GM06990 (cell line): ENCODE measurements at regions not wholly inside any gene's neighbourhood (a gene's known extent, or its start where the extent isn't known, plus 50 kb on each side); places are given as distances from the start of the nearest gene placed in this dataset.

Experiments
- DNase-seq: peaks from one replicate; pipeline ENCODE4 v3.0.0-alpha.2; 2011; ENCODE audit not compliant: insufficient read length; ENCODE audit errors: extremely low read depth
- H3K27me3 ChIP-seq: replicated peaks from 2 replicates; pipeline ENCODE4 v1.6.0; 2011; ENCODE audit warnings: low read length; ENCODE audit not compliant: control insufficient read depth, insufficient read depth
- H3K36me3 ChIP-seq: 2 replicates; pipeline ENCODE4 v1.5.1; 2011; ENCODE audit warnings: low read length; ENCODE audit not compliant: control insufficient read depth, insufficient read depth
- H3K4me3 ChIP-seq: replicated peaks from 2 replicates; pipeline ENCODE4 v1.5.1; 2011; ENCODE audit warnings: low read depth, mild to moderate bottlenecking, control low read depth, low read length
- TF ChIP-seq, protein P1 (sequence below): IDR thresholded peaks from 2 replicates; pipeline ENCODE4 v1.5.1; 2011; ENCODE audit warnings: low read length, control low read depth, mild to moderate bottlenecking, inconsistent platforms; ENCODE audit not compliant: insufficient read depth, poor library complexity, severe bottlenecking

DNA sequence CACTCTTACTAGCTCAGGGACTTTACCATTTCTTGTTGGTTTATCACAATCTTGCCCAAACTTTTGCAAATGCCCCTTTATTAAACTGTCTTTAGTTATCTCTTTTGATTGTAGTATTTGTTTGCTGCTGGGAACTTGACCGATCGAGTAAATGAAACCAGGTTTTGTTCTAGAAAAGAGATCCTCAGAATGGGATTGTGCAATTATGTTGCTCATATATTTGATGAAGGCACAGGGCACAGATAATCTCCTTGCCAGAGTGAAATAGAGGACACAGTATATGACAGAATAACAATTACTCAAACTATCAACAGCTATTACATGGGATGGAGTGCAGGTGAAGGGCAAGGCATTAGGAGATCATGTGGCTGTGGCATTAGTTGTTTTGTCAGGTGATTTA is 216.6 kb upstream of the RASGRP1 start:
- Histone ChIP-seq H3K27me3 (no peaks in the 10 kb centered on the region; the same call in 1 of the 2 replicates), H3K4me3 (no peak overlapping the region), H3K36me3 (no peaks in the 10 kb centered on the region)
- DNase-seq = no peak
- TF ChIP-seq, protein P1, sequence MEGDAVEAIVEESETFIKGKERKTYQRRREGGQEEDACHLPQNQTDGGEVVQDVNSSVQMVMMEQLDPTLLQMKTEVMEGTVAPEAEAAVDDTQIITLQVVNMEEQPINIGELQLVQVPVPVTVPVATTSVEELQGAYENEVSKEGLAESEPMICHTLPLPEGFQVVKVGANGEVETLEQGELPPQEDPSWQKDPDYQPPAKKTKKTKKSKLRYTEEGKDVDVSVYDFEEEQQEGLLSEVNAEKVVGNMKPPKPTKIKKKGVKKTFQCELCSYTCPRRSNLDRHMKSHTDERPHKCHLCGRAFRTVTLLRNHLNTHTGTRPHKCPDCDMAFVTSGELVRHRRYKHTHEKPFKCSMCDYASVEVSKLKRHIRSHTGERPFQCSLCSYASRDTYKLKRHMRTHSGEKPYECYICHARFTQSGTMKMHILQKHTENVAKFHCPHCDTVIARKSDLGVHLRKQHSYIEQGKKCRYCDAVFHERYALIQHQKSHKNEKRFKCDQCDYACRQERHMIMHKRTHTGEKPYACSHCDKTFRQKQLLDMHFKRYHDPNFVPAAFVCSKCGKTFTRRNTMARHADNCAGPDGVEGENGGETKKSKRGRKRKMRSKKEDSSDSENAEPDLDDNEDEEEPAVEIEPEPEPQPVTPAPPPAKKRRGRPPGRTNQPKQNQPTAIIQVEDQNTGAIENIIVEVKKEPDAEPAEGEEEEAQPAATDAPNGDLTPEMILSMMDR = no peak

DNA sequence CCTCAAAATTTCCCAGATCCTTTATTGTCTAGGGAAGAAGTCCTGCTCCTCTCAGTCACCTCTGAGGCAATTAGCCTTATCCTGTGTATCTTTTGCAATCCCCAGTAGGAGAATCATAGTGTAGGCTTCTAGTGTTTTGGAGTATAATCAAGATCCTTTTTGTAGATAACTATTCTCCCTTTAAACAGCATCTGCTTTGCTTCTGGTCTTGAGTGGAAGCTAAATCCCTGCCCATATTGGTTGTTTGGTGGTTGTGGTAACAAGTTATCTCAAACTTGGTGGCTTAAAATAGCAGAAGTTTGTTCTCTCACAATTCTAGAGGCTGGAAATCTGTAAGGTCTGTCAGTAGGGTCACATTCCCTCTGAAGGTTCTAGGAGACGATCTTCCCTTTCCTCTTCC is 217.5 kb upstream of the RASGRP1 start:
- Histone ChIP-seq H3K4me3 (no peak overlapping the region), H3K36me3 (no peaks in the 10 kb centered on the region), H3K27me3 (no peaks in the 10 kb centered on the region; the same call in 1 of the 2 replicates)
- no peak for DNase-seq
- TF ChIP-seq, protein P1 = no peak

DNA sequence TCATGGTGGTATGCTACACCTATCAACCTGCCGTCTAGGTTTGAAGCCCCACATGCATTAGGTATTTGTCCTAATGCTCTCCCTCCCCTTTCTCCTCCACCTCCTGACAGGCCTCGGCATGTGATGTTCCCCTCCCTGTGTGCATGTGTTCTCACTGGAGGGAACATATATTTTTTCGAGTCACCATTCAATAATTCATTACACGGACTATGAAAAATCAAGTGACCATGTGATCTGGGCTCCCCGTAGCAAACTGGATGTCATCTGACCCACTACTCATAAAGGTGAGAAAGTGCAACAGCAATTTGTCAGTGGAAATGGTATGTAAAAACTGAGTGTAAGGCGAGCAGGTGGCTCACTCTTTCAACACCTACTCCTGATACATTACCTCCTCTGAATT is 224.3 kb upstream of the RASGRP1 start:
- Histone ChIP-seq H3K36me3 (no peaks in the 10 kb centered on the region), H3K4me3 (no peak overlapping the region), H3K27me3 (no peaks in the 10 kb centered on the region)
- TF ChIP-seq, protein P1 = no peak
- no peak for DNase-seq

DNA sequence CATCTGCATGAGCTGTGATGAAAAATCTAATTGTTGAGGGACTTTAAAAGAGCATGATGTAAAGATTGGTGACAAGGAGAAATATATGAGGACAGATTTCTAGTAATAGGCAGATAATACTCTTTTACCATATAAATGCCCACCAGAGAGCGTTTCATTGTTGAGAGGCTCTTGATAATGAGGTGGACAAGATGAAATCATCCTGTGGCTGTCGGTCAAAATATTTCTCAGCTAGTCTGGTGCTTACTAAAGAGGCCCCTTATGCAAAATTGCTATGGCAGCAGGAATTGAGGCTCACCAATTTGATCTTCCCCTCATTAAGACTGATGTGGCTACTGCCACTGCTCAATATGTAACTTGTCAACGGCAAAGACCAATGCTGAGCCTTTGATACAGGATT is 225.0 kb upstream of the RASGRP1 start:
- no peaks in the 10 kb centered on the region for H3K36me3 ChIP-seq
- H3K4me3 ChIP-seq = no peak overlapping the region
- DNase-seq = no peak
- TF ChIP-seq, protein P1 = no peak
- no peaks in the 10 kb centered on the region for H3K27me3 ChIP-seq

DNA sequence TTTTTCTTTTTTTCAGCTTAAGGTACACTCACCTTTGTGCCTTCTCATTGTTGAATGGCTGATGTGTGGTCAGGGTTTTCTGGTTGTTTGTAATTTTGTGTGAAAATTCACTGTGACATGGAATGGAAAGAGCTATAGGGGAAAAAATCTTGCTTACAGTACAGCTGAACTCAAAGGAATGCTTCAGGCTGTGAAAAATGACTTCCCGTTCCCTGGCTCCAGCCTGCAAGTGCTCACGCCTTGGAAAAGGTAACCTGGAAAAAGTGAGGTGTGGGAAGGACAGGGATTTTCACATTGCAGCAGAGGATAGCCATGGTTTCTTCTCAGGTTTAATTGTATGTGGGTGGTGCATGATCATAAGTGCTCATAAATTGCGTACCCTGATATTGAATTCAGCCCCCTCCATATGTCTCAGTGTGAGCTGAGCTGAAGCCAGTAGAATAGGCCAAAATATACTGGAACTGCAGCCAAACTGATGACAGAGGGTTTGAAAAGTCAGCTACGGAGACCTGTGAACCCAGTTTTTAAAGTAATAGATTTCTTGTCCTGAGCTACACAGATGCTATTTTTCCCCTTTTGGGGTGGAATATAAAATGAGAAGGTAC is 228.7 kb upstream of the RASGRP1 start:
- no peak for DNase-seq
- H3K36me3 ChIP-seq = no peaks in the 10 kb centered on the region
- H3K4me3 ChIP-seq = no peak overlapping the region
- H3K27me3 ChIP-seq = no peaks in the 10 kb centered on the region
- TF ChIP-seq, protein P1 = no peak
